Stimulated activated CD8-positive, alpha-beta memory T cell treated with anti-CD3 and anti-CD28 coated beads, Interleukin-12 subunit alpha, Interleukin-12 subunit beta, amount 100 ng/mL, for 4 hours (primary cell): ENCODE measurements at regions not wholly inside any gene's neighbourhood (a gene's known extent, or its start where the extent isn't known, plus 50 kb on each side); places are given as distances from the start of the nearest gene placed in this dataset.

ENCODE experiments used
- DNase-seq: peaks from one replicate; pipeline ENCODE4 v3.0.0-alpha.2; 2020; ENCODE audit warnings: low read depth

GRCh38 chr1:55610203-55610602 lies 395.0 kb upstream of the USP24 start:
- DNase-seq: no peak

GRCh38 chr1:55609630-55610029 lies 394.5 kb upstream of the USP24 start:
- no peak for DNase-seq

- no peak for DNase-seq
Observed at GRCh38 chr1:55605155-55605554, 390.0 kb upstream of the USP24 start.

- DNase-seq: no peak
Observed at GRCh38 chr1:55604749-55605148, 389.6 kb upstream of the USP24 start.

GRCh38 chr1:55604179-55604578 lies 389.0 kb upstream of the USP24 start:
- no peak for DNase-seq

- DNase-seq: no peak
Observed at GRCh38 chr1:55600242-55600641, 385.1 kb upstream of the USP24 start.

GRCh38 chr1:55597910-55598309 lies 382.7 kb upstream of the USP24 start:
- DNase-seq: no peak

- no peak for DNase-seq
Observed at GRCh38 chr1:55594701-55595100, 379.5 kb upstream of the USP24 start.

- DNase-seq: no peak
Observed at GRCh38 chr1:55593298-55593697, 378.1 kb upstream of the USP24 start.

GRCh38 chr1:55592122-55592521 lies 377.0 kb upstream of the USP24 start:
- DNase-seq: no peak

- DNase-seq: no peak
Observed at GRCh38 chr1:55589671-55590297, 374.6 kb upstream of the USP24 start.

- no peak for DNase-seq
Observed at GRCh38 chr1:55588309-55588708, 373.1 kb upstream of the USP24 start.

GRCh38 chr1:55586771-55587170 lies 371.6 kb upstream of the USP24 start:
- DNase-seq: no peak

- no peak for DNase-seq
Observed at GRCh38 chr1:55585402-55585792, 370.2 kb upstream of the USP24 start.

- no peak for DNase-seq
Observed at GRCh38 chr1:55584526-55585401, 369.6 kb upstream of the USP24 start.

- DNase-seq: no peak
Observed at GRCh38 chr1:55582084-55582483, 366.9 kb upstream of the USP24 start.

- DNase-seq: no peak
Observed at GRCh38 chr1:55580845-55581332, 365.7 kb upstream of the USP24 start.

- DNase-seq: no peak
Observed at GRCh38 chr1:55579332-55580001, 364.3 kb upstream of the USP24 start.

- DNase-seq: no peak
Observed at GRCh38 chr1:55578646-55579045, 363.5 kb upstream of the USP24 start.

GRCh38 chr1:55575571-55576279 lies 360.6 kb upstream of the USP24 start:
- DNase-seq: no peak

- DNase-seq: no peak
Observed at GRCh38 chr1:55574691-55575225, 359.6 kb upstream of the USP24 start.
